G401 (cell line): ENCODE measurements at regions not wholly inside any gene's neighbourhood (a gene's known extent, or its start where the extent isn't known, plus 50 kb on each side); places are given as distances from the start of the nearest gene placed in this dataset.
"Not testable (repeated sequence)": the region's sequence is repeated elsewhere in the genome, so short reads cannot be mapped to it uniquely, and the experiment has no call there.

Experiments used
- DNase-seq: peaks from one replicate; pipeline ENCODE4 v3.0.0-alpha.2; 2015; ENCODE audit warnings: low spot score
- in situ Hi-C: cut with HindIII; loops from 2 replicates; pipeline ENCODE4 v1.10.0; 2016; ENCODE audit warnings: low sequenced_read_pairs, mixed read lengths

DNA sequence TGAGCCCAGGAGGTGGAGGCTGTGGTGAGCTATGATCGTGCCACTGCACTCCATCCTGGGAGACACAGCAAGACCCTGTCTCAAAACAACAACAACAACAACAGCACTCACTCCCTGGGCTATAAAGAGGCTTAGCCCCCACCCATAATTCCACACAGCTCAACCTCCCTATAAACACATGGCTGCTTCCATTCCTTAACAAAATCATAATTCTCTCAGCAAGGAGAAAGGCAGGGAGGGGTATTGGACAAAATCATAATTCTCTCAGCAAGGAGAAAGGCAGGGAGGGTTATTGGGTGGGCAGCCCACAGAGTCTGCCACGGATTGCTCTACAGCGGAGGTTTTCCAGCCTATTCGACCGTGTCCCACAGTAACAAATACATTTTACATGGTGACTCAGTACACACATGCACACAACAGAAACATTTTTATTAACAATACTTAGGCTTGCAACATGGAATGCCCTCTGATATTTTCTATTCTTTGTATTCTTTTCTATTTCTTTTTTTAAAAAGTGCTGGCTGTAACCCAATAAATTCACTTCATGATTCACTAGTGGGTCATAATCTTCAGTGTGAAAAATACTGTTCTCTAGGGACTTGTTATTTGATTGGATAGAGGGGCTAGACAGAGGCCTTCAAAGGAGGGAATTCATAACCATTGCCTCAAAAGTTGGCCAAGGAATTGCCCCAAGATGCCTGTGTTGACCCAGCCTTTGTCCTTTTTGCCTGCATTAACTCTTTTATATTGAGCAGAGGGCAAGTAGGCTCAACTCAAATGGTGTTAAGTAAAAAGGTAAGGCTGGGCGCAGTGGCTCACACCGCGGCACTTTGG lies 50.6 kb upstream of the ZMYND8 start:
- in situ Hi-C loops, result no loop called here
- DNase-seq, result no peak

GRCh38 chr20:47411161-47411560 lies 54.7 kb upstream of the ZMYND8 start:
- in situ Hi-C loops, result no loop called here
- DNase-seq, result no peak

DNA sequence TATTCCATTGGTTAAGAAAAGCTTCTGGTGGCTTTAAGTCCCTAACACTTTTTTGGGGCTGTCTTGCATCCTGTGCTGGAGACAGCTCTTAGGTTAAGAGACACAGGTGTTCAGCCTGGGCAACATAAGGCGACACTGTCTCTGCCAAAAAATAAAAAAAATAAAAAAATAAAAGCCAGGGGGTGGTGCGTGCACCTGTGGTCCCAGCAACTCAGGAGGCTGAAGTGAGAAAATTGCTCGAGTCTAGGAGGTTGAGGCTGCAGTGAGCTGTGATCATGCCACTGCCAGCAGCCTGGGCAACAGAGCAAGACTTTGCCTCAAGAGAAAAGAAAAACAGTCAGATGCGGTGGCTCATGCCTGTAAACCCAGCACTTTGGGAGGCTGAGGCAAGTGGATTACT lies 55.6 kb upstream of the ZMYND8 start:
- in situ Hi-C loops, result no loop called here
- no peak for DNase-seq

- DNase-seq, result no peak
- in situ Hi-C loops, result no loop called here
Observed at GRCh38 chr20:47413189-47413588, 56.7 kb upstream of the ZMYND8 start.

DNA sequence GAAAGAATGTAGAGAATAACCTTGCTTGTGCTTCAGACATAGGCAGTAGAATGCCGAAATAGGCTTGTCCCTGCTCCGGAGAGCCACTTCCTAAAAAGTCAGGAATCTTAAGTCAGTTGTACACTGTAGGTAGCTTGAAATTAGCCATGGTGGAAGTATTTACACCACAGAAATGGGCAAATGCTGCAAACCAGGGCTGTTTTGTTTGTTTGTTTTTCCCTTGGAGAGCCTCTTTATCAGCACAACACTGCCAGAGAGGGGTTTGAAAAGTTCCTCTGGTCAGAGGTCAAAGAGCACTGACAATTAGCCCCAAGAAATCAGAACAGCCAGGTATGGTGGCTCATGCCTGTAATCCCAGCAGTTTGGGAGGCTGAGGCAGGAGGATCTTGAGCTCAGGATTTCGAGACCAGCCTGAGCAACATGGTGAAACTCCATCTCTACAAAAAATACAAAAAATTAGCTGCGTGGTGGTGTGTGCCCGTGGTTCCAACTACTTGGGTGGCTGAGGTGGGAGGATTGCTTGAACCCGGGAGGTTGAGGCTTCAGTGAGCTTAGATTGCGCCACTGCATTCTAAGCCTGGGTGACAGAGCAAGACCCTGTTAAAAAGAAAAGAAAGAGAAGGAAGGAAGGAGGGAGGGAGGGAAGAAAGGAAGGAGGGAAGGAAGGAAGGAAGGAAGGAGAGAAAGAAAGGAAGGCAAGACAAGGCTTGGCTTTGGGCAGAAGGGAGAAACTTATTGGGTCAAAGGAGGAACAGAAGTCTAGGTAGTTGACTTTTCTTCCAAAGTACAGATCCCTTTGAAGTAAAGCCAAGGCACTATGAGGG lies 61.0 kb upstream of the ZMYND8 start:
- in situ Hi-C loops, result no loop called here

DNA sequence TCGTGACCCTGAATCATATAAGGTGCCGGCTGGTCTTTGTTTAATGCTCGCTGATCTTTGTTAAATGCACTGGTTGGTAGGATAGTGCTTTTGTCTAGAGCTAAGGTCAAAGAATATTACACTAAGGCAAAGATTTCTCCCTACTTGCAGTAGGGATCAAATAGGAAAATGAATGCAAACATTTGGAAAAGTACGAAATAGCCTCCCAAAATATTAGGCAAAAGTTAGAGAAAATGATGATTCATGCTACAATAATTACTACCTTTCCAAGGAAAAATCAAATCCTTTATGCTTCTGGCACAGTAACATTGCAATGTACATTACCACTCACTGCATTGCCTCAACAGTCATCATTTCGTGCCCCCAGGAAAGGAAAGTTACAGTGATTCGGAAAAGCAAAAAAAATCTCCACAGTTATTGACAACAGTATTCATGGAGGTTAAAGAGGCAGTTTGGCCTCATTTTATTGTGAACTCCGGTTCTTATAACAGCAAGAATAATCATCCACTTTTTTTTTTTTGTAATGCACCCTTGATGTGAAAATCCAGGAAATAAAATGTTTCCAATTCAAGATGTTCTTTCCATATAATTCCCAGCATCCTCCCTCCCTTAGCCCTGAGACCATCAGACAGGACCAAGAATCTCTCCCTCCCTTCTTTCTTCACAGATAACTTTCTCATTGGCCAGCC lies 61.7 kb upstream of the ZMYND8 start:
- in situ Hi-C loops, result no loop called here
- no peak for DNase-seq

More for the DNA sequence above, 61.0 kb upstream of the ZMYND8 start:
- DNase-seq, result no peak

GRCh38 chr20:47419953-47420514 lies 63.5 kb upstream of the ZMYND8 start:
- in situ Hi-C loops, result no loop called here

DNA sequence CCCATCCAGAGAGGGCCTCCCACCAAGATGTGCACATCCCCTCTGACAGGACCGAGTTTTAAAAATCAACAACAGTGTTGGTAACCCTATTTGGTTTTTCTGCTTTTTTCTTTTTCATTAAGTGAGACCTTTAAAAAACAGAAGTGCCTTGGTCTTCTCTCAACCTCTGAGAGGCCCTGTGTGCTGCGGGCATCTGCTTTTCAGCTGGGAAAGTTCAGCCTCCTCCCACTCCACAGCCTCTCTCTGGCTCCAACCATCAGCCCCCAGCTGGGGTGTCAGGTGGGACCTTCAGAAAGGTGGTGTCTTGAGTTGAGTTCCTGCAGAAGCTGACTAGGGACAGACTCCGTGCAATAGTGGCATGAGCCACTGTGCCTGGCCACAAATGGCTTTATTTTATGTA lies 64.6 kb upstream of the ZMYND8 start:
- in situ Hi-C loops, result no loop called here
- DNase-seq, result no peak

More at GRCh38 chr20:47419953-47420514, 63.5 kb upstream of the ZMYND8 start:
- DNase-seq, result no peak

GRCh38 chr20:47423586-47423985 lies 67.1 kb upstream of the ZMYND8 start:
- in situ Hi-C loops, result no loop called here
- no peak for DNase-seq

DNA sequence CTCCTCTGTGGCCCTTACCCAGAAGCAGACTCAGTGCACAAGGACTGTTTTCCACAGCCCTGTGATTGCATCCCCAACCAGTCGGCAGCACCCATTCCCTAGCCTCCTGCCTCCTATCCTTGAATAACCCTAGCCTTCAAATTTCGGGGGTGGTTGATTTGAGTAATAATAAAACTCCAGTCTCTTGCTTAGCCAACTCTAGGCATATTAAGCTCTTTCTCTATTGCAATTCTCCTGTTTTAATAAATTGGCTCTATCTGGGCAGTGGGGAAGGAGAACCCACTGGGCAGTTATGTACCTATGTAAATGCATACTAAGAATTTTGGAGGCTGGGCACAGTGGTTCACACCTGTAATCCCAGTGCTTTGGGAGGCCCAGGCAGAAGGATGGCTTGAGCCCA lies 70.6 kb upstream of the ZMYND8 start:
- in situ Hi-C loops, result no loop called here
- DNase-seq, result no peak

DNA sequence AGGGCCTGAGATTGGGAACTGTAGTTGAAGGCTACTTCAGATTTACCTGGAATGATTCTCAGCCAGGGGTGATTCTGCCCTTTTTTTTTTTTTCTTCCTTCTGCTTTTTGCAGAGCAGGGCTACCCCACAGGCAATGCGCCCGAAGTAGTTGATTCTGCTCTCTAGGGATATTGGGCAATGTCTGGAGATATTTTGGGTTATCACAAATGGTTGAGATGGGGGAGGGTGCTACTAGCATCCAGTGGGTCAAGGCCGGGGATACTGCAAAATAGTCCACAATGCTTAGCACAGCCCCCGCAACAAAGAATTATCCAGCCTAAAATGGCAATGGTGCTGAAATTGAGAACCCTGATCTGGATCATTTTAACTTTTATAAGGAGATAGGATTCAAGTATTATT lies 71.2 kb upstream of the ZMYND8 start:
- DNase-seq, result no peak
- in situ Hi-C loops, result no loop called here

DNA sequence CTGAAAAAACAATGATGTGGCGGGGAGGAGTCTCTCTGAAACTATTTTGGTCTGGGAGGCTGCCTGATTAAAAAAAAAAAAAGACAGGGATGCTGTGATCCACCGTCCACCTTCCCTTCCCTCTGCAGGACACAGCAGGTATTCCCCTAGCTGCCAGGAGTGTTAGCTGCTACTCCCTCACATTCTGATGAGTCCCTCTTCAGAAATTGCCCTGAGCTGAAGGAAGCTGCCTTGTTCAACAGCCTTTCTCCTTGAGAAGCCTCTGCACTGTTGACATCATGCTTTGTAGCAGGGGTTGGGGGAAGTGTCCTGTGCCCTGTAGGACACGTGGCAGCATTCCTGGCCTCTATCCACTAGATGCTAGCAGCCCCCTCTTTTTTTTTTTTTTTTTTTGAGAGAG lies 71.7 kb upstream of the ZMYND8 start:
- no peak for DNase-seq

GRCh38 chr20:47428851-47429336 lies 72.4 kb upstream of the ZMYND8 start:
- in situ Hi-C loops, result no loop called here
- DNase-seq, result no peak

More for the DNA sequence above, 71.7 kb upstream of the ZMYND8 start:
- in situ Hi-C loops, result no loop called here

GRCh38 chr20:47429409-47429808 lies 72.3 kb upstream of the NCOA3 start:
- no peak for DNase-seq
- in situ Hi-C loops, result no loop called here

- DNase-seq, result no peak
- in situ Hi-C loops, result no loop called here
Observed at GRCh38 chr20:47430862-47431588, 70.7 kb upstream of the NCOA3 start.

- in situ Hi-C loops, result no loop called here
Observed at GRCh38 chr20:47432834-47433210, 68.9 kb upstream of the NCOA3 start.

DNA sequence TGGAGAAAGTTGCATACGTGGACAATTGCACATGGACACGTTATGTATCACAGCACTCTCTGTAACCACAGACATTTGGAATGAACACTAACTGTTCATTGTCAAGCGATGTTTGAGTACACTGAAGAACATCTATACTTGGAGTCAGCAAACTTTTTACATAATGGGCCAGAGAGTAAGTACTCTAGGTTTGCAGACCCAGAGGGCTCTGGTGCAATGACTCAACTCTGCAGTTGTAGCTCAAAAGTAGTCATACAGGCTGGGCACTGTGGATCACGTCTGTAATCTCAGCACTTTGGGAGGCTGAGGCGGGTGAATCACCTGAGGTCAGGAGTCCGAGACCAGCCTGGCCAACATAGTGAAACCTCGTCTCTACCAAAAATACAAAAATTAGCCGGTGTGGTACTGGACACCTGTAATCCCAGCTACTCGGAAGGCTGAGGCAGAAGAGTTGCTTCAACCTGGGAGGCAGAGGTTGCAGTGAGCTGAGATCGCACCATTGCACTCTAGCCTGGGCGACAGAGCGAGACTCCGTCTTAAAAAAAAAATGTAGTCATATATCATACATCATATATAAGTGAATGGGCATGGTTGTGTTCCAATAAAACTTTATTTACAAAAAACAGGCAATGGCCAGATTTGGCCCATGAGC lies 67.4 kb upstream of the NCOA3 start:
- in situ Hi-C loops, DNase-seq: not testable (repeated sequence)

More at GRCh38 chr20:47432834-47433210, 68.9 kb upstream of the NCOA3 start:
- DNase-seq, result no peak
